HG03103 (cell line): ENCODE measurements at regions not wholly inside any gene's neighbourhood (a gene's known extent, or its start where the extent isn't known, plus 50 kb on each side); places are given as distances from the start of the nearest gene placed in this dataset.
"Not testable (repeated sequence)": the region's sequence is repeated elsewhere in the genome, so short reads cannot be mapped to it uniquely, and the experiment has no call there.

Experiments used
- ATAC-seq: cut with Tn5 transposase; IDR thresholded peaks from one replicate; pipeline ENCODE4 v1.9.1; 2021; ENCODE audit warnings: low read depth; ENCODE audit not compliant: unreplicated experiment

- ATAC-seq: no peak
These were observed 244.5 kb upstream of the ANKRD30A start for GRCh38 chr10:36880898-36881297.

- peak; percentile 98 for ATAC-seq
These were observed 252.6 kb upstream of the ANKRD30A start for GRCh38 chr10:36872702-36873393.

GRCh38 chr10:36840788-36841187 is 284.6 kb upstream of the ANKRD30A start:
- ATAC-seq: no peak

GRCh38 chr10:36837416-36837815 is 288.0 kb upstream of the ANKRD30A start:
- ATAC-seq: no peak

- ATAC-seq: no peak
These were observed 305.6 kb upstream of the ANKRD30A start for GRCh38 chr10:36819781-36820180.

GRCh38 chr10:36817898-36818297 is 307.5 kb upstream of the ANKRD30A start:
- ATAC-seq: no peak

- ATAC-seq: no peak
These were observed 316.6 kb upstream of the ANKRD30A start for GRCh38 chr10:36808625-36809362.

- no peak for ATAC-seq
These were observed 322.2 kb upstream of the ANKRD30A start for GRCh38 chr10:36803229-36803628.

- ATAC-seq: no peak
These were observed 322.8 kb upstream of the ANKRD30A start for GRCh38 chr10:36802490-36803153.

- no peak for ATAC-seq
These were observed 323.7 kb upstream of the ANKRD30A start for GRCh38 chr10:36801660-36802059.

GRCh38 chr10:36794981-36795380 is 330.4 kb upstream of the ANKRD30A start:
- no peak for ATAC-seq

GRCh38 chr10:36789974-36790373 is 335.4 kb upstream of the ANKRD30A start:
- ATAC-seq: no peak

- ATAC-seq: no peak
These were observed 337.2 kb upstream of the ANKRD30A start for GRCh38 chr10:36788152-36788551.

GRCh38 chr10:36783400-36783799 is 342.0 kb upstream of the ANKRD30A start:
- no peak for ATAC-seq

- no peak for ATAC-seq
These were observed 343.8 kb upstream of the ANKRD30A start for GRCh38 chr10:36781570-36781969.

- no peak for ATAC-seq
These were observed 345.2 kb upstream of the ANKRD30A start for GRCh38 chr10:36780158-36780557.

GRCh38 chr10:36779238-36779846 is 346.1 kb upstream of the ANKRD30A start:
- ATAC-seq: no peak

GRCh38 chr10:36778651-36779050 is 346.7 kb upstream of the ANKRD30A start:
- no peak for ATAC-seq

GRCh38 chr10:36773652-36774051 is 351.7 kb upstream of the ANKRD30A start:
- ATAC-seq: no peak

- no peak for ATAC-seq
These were observed 353.7 kb upstream of the ANKRD30A start for GRCh38 chr10:36771725-36772124.

- ATAC-seq: not testable (repeated sequence)
These were observed 355.7 kb upstream of the ANKRD30A start for GRCh38 chr10:36769741-36770140.
